Calu3 (cell line): ENCODE measurements at regions not wholly inside any gene's neighbourhood (a gene's known extent, or its start where the extent isn't known, plus 50 kb on each side); places are given as distances from the start of the nearest gene placed in this dataset.

ENCODE experiments used
- BruUV-seq: library from RNA; stranded (reverse); fragments of 400-500 nt; replicated peaks from 2 replicates; lab custom pipeline; 2021; lab: Mats Ljungman, UMichigan
- CTCF ChIA-PET: fragments of 300-600 bp; sonication (Branson Sonifier 250); formaldehyde crosslinking; loops from one replicate; lab custom pipeline; 2022; ENCODE audit warnings: antibody characterized with exemption; lab: Charles Lee
- DNase-seq: peaks from one replicate; pipeline ENCODE4 v3.0.0; 2022
- H3K27ac Mint-ChIP-seq: one replicate; pipeline ENCODE4 v1.8.0; 2022; ENCODE audit warnings: mixed read lengths; ENCODE audit not compliant: unreplicated experiment
- H3K27me3 Mint-ChIP-seq: one replicate; pipeline ENCODE4 v1.8.0; 2022; ENCODE audit warnings: mixed read lengths; ENCODE audit not compliant: unreplicated experiment
- H3K36me3 Mint-ChIP-seq: one replicate; pipeline ENCODE4 v1.8.0; 2022; ENCODE audit warnings: mild to moderate bottlenecking, moderate library complexity, mixed read lengths; ENCODE audit not compliant: insufficient read depth, unreplicated experiment
- H3K4me1 Mint-ChIP-seq: one replicate; pipeline ENCODE4 v1.8.0; 2022; ENCODE audit warnings: mild to moderate bottlenecking, low read depth, mixed read lengths; ENCODE audit not compliant: unreplicated experiment
- H3K4me3 Mint-ChIP-seq: one replicate; pipeline ENCODE4 v1.8.0; 2022; ENCODE audit warnings: mild to moderate bottlenecking, low read depth, moderate library complexity, mixed read lengths; ENCODE audit not compliant: unreplicated experiment
- H3K9me3 Mint-ChIP-seq: one replicate; pipeline ENCODE4 v1.8.0; 2022; ENCODE audit warnings: low read depth, mixed read lengths; ENCODE audit not compliant: unreplicated experiment
- CTCF ChIP-seq: fragments of 200-600 bp; IDR thresholded peaks from one replicate; pipeline ENCODE4 v1.8.0; 2022; ENCODE audit warnings: antibody characterized with exemption; ENCODE audit not compliant: unreplicated experiment
- intact Hi-C: fragments of 100-400 bp; cut with micrococcal nuclease; formaldehyde crosslinking; loops from one replicate; pipeline ENCODE4 v1.10.0; 2022; ENCODE audit not compliant: unreplicated experiment

- Mint-ChIP-seq H3K4me1 (no peaks in the 10 kb centered on the region), H3K36me3 (no peaks in the 10 kb centered on the region), H3K4me3 (no peak overlapping the region), H3K27ac (no peak overlapping the region), H3K9me3 (no peaks in the 10 kb centered on the region), H3K27me3 (no peaks in the 10 kb centered on the region)
- BruUV-seq: no TSS peak
- DNase-seq: no peak
- CTCF ChIA-PET: no interaction called here
- intact Hi-C loops: no loop called here
- TF ChIP-seq CTCF: no peak
Measured at GRCh38 chr4:27643101-27643500, 782.5 kb downstream of the STIM2 start.

DNA sequence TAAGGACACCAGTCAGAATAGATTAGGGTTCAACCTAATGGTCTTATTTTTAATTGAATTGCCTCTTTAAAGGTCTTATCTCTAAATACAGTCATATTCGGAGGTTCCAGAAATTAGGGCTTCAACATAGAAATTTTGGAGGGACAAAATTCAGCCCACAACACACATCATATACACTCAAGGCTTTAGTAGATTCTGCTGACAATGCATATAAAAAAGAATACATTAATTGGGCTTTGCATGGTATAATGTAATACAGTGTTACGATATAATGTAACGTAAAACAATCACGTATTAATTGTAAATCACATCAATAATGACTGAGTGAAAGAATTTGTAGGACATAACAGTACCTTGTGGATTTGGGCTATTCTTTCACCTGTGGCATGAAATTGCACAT lies 787.8 kb downstream of the STIM2 start:
- no peak for TF ChIP-seq CTCF
- Mint-ChIP-seq H3K36me3 (no peaks in the 10 kb centered on the region), H3K27ac (no peak overlapping the region), H3K9me3 (no peaks in the 10 kb centered on the region), H3K27me3 (no peaks in the 10 kb centered on the region), H3K4me1 (no peaks in the 10 kb centered on the region), H3K4me3 (no peak overlapping the region)
- intact Hi-C loops: no loop called here
- DNase-seq: no peak
- CTCF ChIA-PET: no interaction called here
- BruUV-seq: no TSS peak

GRCh38 chr4:27662426-27662825 lies 801.8 kb downstream of the STIM2 start:
- Mint-ChIP-seq H3K4me3 (no peak overlapping the region), H3K27ac (no peak overlapping the region), H3K9me3 (no peaks in the 10 kb centered on the region), H3K4me1 (no peaks in the 10 kb centered on the region), H3K27me3 (no peaks in the 10 kb centered on the region), H3K36me3 (no peaks in the 10 kb centered on the region)
- intact Hi-C loops: no loop called here
- BruUV-seq: no TSS peak
- no peak for TF ChIP-seq CTCF
- CTCF ChIA-PET: no interaction called here
- DNase-seq: no peak

DNA sequence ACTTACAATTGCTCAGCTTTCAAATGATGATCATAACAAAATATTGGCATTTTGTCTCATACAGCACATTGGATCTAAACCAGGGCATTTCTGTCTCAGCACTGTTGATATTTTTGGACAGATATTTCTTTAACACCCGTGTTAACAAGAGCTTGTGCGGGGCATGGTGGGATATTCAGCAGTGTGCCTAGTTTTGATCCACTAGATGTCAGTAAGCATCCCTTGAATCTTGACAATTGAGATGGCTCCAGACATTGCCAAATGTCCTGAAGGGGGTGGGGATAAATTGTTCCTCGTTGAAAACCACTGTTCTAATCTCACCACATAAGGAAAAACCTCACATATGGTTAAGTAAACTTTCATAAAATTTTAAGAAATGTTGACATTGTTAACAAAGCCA lies 806.3 kb downstream of the STIM2 start:
- TF ChIP-seq CTCF: no peak
- no peaks in the 10 kb centered on the region for H3K9me3 Mint-ChIP-seq
- H3K27me3 Mint-ChIP-seq: no peaks in the 10 kb centered on the region
- DNase-seq: peak; percentile 4
- H3K4me3 Mint-ChIP-seq: no peak overlapping the region
- no peak overlapping the region for H3K27ac Mint-ChIP-seq
- no peaks in the 10 kb centered on the region for H3K4me1 Mint-ChIP-seq
- CTCF ChIA-PET: no interaction called here
- intact Hi-C loops: no loop called here
- BruUV-seq: no TSS peak
- H3K36me3 Mint-ChIP-seq: no peaks in the 10 kb centered on the region
